ENCODE measurements at regions not wholly inside any gene's neighbourhood (a gene's known extent, or its start where the extent isn't known, plus 50 kb on each side); places are given as distances from the start of the nearest gene placed in this dataset.

DNA sequence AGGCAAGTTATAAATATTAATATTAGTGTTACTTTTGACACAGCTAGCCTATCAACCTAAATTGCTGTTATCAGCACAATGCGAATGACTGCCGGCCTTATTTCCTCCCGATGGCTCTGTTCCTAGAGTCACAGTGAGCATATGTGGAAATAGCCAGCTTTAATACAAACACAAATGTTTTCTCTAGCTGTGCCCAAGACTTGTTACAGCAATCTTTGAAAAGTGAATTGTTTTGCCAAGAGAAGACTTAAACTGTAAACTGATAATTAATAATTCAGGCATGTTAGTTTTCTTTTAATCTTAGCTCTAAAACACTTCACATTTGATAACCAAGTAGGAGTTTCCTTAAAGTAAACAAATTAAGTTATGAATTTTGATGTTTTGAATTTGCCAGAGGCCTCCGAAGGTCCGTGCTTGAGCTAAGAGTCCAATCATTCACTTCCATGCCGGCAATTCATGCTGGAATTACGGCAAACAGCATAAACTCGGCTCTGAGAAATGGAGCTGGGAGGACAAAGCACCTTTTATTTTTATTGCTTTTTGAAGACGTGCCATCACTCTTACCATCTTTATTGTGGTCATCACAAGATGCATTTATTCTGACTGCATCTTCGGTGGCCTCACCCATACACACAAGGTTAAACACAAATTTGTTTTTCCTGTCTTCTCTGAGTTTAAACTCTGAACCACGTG lies 184.5 kb upstream of the CWC22 start:
- BruUV-seq (replicated peaks): no TSS peak
- intact Hi-C loops (cut with micrococcal nuclease) (no loop called here), dilution Hi-C loops (cut with HindIII; ENCODE audit: low sequenced_read_pairs, unreplicated experiment) (no loop called here), in situ Hi-C loops (cut with MboI; ENCODE audit: low sequenced_read_pairs) (no loop called here)
- no peak overlapping the region for H3K4ac ChIP-seq (ENCODE audit: low read depth, low read length)
- no peak overlapping the region for H3K14ac ChIP-seq (replicated peaks; ENCODE audit: low read depth, low read length)
- ChIA-PET CTCF (no interaction called here), POLR2A (ENCODE audit: unreplicated experiment) (no interaction called here)
- 0 out of 2 replicates have a peak overlapping the region, but pooled peaks have one; percentile 21 for H3K23ac ChIP-seq (ENCODE audit: low read depth, low read length)
- H3K4me3 ChIP-seq (ENCODE audit: insufficient read depth, low read depth, low read length): no peak overlapping the region
- TF ChIP-seq RFX5 (IDR thresholded peaks at IDR 0.05; ENCODE audit: low read depth, low read length) (no peak), CHD1 (IDR thresholded peaks at IDR 0.05; ENCODE audit: low read depth, low read length) (no peak), RAD21 (IDR thresholded peaks at IDR 0.05; ENCODE audit: low read length) (no peak), MAFK (IDR thresholded peaks at IDR 0.05; ENCODE audit: low read depth, low read length) (peak; percentile 70)
- TF ChIP-seq, protein P1, sequence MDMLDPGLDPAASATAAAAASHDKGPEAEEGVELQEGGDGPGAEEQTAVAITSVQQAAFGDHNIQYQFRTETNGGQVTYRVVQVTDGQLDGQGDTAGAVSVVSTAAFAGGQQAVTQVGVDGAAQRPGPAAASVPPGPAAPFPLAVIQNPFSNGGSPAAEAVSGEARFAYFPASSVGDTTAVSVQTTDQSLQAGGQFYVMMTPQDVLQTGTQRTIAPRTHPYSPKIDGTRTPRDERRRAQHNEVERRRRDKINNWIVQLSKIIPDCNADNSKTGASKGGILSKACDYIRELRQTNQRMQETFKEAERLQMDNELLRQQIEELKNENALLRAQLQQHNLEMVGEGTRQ (IDR thresholded peaks at IDR 0.05; ENCODE audit: low read depth, low read length): peak; percentile 14; the same call in 1 of the 2 replicates
- no peak overlapping the region for H2BK120ac ChIP-seq (ENCODE audit: low read depth, low read length)
- no peaks in the 10 kb centered on the region for H3K9me1 ChIP-seq (ENCODE audit: insufficient read depth, low read length)
- H4K5ac ChIP-seq (ENCODE audit: low read depth, low read length): no peak overlapping the region
- no peak overlapping the region for H2BK15ac ChIP-seq (ENCODE audit: low read depth, low read length)
- H4K91ac ChIP-seq (ENCODE audit: insufficient read depth, low read depth, low read length): no peak overlapping the region
- no peak overlapping the region for H3K9ac ChIP-seq (ENCODE audit: low read depth, low read length)
- no peak overlapping the region for H3K56ac ChIP-seq (ENCODE audit: extremely low read depth, insufficient read depth, low read length)
- ATAC-seq (ENCODE audit: low read depth) (peak; percentile 84), DNase-seq (peak; percentile 24)
- no peak overlapping the region for H3K27ac ChIP-seq (ENCODE audit: insufficient read depth, low read length)
- H3K27me3 ChIP-seq (ENCODE audit: control insufficient read depth, insufficient read depth, low read length): no peaks in the 10 kb centered on the region
- H3K4me2 ChIP-seq (ENCODE audit: low read depth, low read length): peak overlapping the region; percentile 29
- no peak overlapping the region for H3K18ac ChIP-seq (ENCODE audit: low read depth, low read length)
- no peaks in the 10 kb centered on the region for H3K4me1 ChIP-seq (ENCODE audit: control insufficient read depth, insufficient read depth, low read length)
- H2BK5ac ChIP-seq (ENCODE audit: low read depth, low read length, poor library complexity, severe bottlenecking): no peak overlapping the region
- H2BK20ac ChIP-seq (ENCODE audit: low read depth, low read length): no peak overlapping the region
- peak overlapping the region in 1 of 2 experiments; percentile 75; a peak in 2 of 4 replicates for H4K8ac ChIP-seq (ENCODE audit: low read depth in 2 of 2, low read length in 2 of 2)
- peak overlapping the region; percentile 82 for H2AFZ ChIP-seq (replicated peaks; ENCODE audit: low read length, poor library complexity)
- no peaks in the 10 kb centered on the region for H3K9me3 ChIP-seq (ENCODE audit: control insufficient read depth, insufficient read depth, low read length)
- H2AK5ac ChIP-seq (ENCODE audit: low read depth, low read length): no peak overlapping the region
- H3K79me1 ChIP-seq (ENCODE audit: low read depth in 1 of 2, low read length in 2 of 2): no peaks in the 10 kb centered on the region
- WGBS, 2 experiments (ENCODE audit: extremely low coverage in 2 of 2, insufficient read length in 1 of 2): no CpG with 5 or more reads among the region's 11 CpGs
- H4K20me1 ChIP-seq (ENCODE audit: insufficient read depth, low read length): no peaks in the 10 kb centered on the region
- no peak overlapping the region for H2AK9ac ChIP-seq (replicated peaks; ENCODE audit: low read depth, low read length, poor library complexity)
- no peaks in the 10 kb centered on the region for H3K36me3 ChIP-seq (ENCODE audit: control insufficient read depth, insufficient read depth, low read length)
